HG03558 (cell line): ENCODE measurements at regions not wholly inside any gene's neighbourhood (a gene's known extent, or its start where the extent isn't known, plus 50 kb on each side); places are given as distances from the start of the nearest gene placed in this dataset.

ENCODE experiments used
- ATAC-seq: cut with Tn5 transposase; IDR thresholded peaks from one replicate; pipeline ENCODE4 v1.9.1; 2021; ENCODE audit warnings: moderate number of reproducible peaks; ENCODE audit not compliant: unreplicated experiment; ENCODE audit errors: extremely low read depth

- ATAC-seq: no peak
Measured at GRCh38 chr17:69715656-69716055, 301.2 kb downstream of the MAP2K6 start.

- no peak for ATAC-seq
Measured at GRCh38 chr17:69716556-69716955, 302.1 kb downstream of the MAP2K6 start.

DNA sequence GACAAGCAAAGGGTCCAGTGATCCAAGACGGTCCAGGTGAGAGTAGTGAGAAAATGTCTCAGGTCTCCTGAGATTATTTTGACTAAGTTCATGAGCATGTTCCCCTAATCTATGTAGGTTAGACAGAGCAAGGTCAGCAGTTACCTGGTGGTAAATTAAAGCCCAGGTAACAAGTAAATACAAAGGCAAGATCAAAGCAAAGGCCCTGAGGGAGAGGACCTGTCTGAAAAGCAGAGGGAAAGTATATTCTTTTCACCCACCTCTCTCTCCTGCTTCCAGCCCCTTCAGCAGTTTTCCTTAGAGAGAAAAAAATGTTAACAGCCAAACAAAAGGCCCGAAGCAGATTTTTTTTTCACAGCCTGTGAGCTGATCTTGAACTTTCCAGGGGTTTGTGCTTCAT, 302.7 kb downstream of the MAP2K6 start:
- no peak for ATAC-seq

DNA sequence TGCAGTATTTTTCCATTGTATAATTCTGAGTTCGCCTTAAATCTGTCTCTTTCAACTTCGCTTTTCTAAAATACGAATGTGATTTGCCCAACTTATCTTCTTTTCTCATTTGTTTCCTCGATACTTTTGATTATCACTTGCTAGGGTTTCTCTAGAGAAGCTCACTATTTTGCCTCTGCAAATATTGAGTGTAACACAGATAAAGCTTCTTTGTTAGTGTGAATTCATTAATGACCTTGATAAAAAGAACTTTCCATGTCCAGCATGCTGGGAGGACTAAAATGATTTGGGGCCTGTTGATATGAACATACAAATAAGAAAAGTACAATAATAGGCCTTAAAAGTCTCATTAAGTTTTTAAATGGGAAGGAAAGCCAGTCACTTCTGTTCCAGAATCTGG, 303.3 kb downstream of the MAP2K6 start:
- ATAC-seq: no peak

DNA sequence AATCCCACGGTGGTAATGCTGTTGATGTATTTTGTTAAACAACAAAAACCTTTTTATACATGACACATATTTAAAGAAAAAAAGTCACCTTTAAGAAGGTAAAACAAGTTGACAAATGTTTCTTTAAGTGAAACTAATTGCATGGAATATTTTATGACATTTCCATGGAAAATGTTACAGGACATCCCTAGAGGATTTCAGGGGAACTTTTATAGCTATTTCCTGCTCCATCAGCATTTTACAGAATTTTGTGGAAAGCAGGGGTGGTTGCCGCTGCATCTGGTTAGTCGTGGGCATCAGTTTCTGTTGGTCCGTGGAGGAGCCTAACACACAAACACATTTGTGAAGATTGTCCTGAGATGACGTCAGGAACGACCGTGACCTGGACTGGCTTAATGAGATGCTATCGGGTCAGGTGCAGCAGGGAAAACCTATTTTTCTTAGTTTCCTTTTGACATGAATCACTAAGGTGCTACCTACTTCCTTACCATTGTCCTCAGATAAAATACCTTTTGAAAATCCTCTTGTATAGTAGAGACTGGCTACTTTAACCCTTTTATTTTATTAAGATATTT, 305.1 kb downstream of the MAP2K6 start:
- ATAC-seq: no peak

- ATAC-seq: no peak
Measured at GRCh38 chr17:69722518-69722917, 308.0 kb downstream of the MAP2K6 start.

- no peak for ATAC-seq
Measured at GRCh38 chr17:69723316-69723715, 308.8 kb downstream of the MAP2K6 start.

DNA sequence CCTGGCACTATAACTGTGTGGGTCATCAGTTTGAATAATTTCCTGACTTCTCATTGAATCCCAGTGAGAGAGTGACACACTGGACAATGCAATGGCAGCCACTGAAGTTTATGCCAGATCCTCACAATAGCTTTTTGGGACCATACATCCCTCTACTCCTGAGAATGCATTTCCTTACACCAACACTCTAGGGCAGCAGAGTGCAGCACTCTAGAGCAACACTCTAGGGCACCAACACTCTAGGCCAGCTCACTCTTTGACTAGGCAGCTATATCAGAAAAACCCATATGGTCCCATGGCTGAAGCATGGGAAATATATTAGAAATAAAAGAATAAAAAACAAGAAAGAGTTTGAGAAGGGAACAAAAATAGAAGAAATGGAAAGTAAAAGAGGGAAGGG, 309.2 kb downstream of the MAP2K6 start:
- no peak for ATAC-seq

DNA sequence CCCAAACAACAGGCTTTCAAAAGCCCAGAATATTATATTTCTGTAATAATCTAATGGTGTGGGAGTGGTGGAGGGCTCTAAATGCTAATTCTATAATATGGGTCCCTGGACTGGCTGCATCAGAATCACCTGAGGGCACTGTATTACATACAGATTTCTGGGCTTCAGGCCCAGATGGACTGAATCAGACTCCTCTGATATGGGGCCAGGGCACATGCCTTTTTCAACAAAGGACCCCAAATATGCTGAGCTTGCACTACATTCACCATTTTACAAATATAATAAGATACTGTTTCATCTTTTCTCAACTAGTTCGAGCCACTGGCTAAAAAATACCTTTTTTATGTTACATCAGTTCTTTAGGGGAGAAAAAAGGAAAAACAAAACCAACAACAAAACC, 309.7 kb downstream of the MAP2K6 start:
- ATAC-seq: no peak

DNA sequence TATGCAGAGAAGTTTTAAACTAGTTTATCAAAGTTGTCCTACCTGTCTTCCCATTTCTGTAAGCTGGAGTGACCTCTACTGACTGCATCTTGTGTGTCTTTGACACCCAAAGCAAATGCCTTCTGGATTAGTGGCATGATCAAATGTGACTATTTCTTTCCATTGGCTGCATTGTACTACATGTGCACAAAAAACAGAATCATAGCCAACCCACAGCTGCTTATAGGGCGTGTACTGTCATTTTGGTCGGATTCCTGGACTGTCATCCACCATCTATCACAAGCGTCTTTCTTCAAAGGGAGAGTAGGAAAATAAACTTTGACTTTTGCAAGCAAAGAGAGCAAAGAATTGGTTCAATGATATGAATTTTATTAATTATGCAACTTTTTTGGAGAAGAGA, 310.6 kb downstream of the MAP2K6 start:
- ATAC-seq: no peak

- ATAC-seq: no peak
Measured at GRCh38 chr17:69728816-69729215, 314.3 kb downstream of the MAP2K6 start.

GRCh38 chr17:69729944-69730343, 315.4 kb downstream of the MAP2K6 start:
- ATAC-seq: no peak

DNA sequence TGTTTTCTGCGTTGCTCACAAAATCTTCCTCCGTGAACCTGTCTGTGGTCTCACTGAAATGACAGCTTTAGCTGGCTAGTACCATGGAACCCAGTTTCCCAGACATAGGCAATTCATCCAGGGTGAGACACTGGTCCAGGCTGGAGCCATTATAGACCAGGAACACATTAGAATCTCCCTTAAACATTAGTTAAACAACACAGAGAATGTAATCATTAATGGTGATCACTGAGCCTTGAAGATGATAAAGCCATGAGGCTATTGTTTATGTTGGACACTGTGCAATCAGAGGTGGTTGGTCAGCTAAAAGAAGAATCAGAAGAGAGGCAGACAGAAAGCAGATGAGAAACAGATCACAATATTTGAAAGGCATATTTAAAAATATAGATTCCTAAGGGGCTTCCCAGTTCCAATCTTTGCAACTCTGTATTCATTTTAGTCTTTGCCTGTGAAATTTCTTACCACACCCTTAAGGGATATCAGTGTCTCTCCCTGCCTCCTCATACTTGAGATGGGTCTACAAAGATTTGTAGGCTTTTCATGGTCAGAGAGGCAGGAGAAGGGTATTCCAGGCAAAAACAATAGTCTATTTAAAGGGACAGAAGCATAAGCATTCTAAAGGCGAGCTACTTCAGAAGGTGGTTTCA, 317.9 kb downstream of the MAP2K6 start:
- no peak for ATAC-seq

DNA sequence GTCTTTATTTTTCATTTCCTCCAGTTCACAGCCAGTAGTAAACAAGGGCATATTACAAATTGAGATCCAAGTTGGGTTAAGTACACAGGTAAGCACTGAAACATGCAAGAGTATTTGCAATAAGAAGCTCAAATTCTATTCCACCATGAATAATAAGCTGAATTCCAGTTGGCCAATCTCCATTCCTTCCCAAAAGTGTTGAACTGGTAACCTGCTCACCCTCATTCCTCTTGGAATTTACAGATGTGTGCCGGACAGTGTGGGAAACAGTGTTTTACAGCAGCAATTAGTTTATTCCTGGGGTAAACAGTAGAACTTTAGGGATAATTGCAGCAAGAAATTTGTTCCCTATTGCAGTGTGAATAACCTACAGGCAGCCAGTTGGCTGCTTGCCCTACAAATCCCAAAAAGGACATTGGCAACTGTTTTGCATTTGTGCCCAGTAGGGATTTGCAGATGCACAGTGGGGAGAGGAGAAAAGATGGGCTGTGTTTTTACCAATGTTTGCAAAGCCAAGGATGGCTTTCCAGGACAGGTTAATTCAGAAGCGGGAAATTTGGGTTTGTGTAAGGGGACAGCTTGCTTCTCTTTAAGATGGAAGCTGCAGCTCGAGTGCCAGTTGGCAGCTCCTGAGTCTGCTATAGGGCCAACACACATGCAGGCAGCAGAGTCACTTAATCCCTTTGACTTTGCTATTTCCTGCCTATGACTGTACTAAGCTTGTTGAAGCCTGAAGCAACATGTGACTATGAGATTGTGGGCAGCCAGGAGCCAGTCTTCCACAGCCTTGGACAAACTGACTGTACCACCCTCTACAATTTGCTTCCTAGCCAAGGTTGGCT, 318.9 kb downstream of the MAP2K6 start:
- ATAC-seq: no peak

- no peak for ATAC-seq
Measured at GRCh38 chr17:69734656-69735055, 320.2 kb downstream of the MAP2K6 start.

GRCh38 chr17:69735285-69735684, 320.8 kb downstream of the MAP2K6 start:
- no peak for ATAC-seq

DNA sequence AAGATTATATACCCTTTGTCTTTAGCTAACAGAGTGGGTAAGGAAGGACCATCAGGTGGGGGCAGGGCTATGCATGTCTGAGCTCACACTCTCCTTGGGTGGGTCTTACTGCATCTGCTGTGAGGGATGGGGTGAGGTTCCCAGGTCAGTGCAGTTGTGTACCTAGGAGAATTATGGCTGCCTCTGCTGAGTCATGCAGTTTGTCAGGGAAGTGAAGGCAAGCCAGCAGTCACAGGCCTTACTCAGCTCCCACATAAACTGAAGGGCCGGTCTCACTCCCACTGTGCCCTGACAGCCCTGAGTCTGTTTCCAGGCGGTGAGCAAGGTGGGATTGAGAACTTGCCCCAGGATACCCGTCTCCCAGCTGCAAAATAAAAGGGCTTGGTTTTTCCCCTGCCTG, 328.6 kb downstream of the MAP2K6 start:
- ATAC-seq: no peak

GRCh38 chr17:69744512-69745070, 330.1 kb downstream of the MAP2K6 start:
- ATAC-seq: no peak

GRCh38 chr17:69749911-69750310, 325.1 kb upstream of the KCNJ16 start:
- no peak for ATAC-seq

GRCh38 chr17:69757688-69758430, 317.2 kb upstream of the KCNJ16 start:
- ATAC-seq: no peak

GRCh38 chr17:69760562-69760961, 314.5 kb upstream of the KCNJ16 start:
- ATAC-seq: no peak
